ENCODE measurements at regions not wholly inside any gene's neighbourhood (a gene's known extent, or its start where the extent isn't known, plus 50 kb on each side); places are given as distances from the start of the nearest gene placed in this dataset.

- Histone ChIP-seq H3K27ac (no peak overlapping the region), H3K27me3 (peaks cover 20% of the 10 kb centered on the region), H3K9me3 (ENCODE audit: low read depth) (no peaks in the 10 kb centered on the region), H3K36me3 (no peaks in the 10 kb centered on the region), H3K4me3 (no peak overlapping the region), H3K4me1 (ENCODE audit: low read depth) (no peaks in the 10 kb centered on the region)
- DNase-seq (ENCODE audit: low read depth in 1 of 2, low spot score in 1 of 2), result no peak
- TF ChIP-seq, protein P1, sequence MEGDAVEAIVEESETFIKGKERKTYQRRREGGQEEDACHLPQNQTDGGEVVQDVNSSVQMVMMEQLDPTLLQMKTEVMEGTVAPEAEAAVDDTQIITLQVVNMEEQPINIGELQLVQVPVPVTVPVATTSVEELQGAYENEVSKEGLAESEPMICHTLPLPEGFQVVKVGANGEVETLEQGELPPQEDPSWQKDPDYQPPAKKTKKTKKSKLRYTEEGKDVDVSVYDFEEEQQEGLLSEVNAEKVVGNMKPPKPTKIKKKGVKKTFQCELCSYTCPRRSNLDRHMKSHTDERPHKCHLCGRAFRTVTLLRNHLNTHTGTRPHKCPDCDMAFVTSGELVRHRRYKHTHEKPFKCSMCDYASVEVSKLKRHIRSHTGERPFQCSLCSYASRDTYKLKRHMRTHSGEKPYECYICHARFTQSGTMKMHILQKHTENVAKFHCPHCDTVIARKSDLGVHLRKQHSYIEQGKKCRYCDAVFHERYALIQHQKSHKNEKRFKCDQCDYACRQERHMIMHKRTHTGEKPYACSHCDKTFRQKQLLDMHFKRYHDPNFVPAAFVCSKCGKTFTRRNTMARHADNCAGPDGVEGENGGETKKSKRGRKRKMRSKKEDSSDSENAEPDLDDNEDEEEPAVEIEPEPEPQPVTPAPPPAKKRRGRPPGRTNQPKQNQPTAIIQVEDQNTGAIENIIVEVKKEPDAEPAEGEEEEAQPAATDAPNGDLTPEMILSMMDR (IDR thresholded peaks at IDR 0.05; ENCODE audit: low read depth, low read length), result no peak
Measured at GRCh38 chr20:20836836-20837235, 124.4 kb upstream of the RALGAPA2 start.

- Histone ChIP-seq H3K36me3 (no peaks in the 10 kb centered on the region), H3K27me3 (peaks cover 20% of the 10 kb centered on the region), H3K27ac (no peak overlapping the region), H3K4me3 (no peak overlapping the region), H3K4me1 (ENCODE audit: low read depth) (no peaks in the 10 kb centered on the region), H3K9me3 (ENCODE audit: low read depth) (no peaks in the 10 kb centered on the region)
- DNase-seq (ENCODE audit: low read depth in 1 of 2, low spot score in 1 of 2), result no peak
- TF ChIP-seq, protein P1 (IDR thresholded peaks at IDR 0.05; ENCODE audit: low read depth, low read length), result no peak
Measured at GRCh38 chr20:20835897-20836296, 123.5 kb upstream of the RALGAPA2 start.

DNA sequence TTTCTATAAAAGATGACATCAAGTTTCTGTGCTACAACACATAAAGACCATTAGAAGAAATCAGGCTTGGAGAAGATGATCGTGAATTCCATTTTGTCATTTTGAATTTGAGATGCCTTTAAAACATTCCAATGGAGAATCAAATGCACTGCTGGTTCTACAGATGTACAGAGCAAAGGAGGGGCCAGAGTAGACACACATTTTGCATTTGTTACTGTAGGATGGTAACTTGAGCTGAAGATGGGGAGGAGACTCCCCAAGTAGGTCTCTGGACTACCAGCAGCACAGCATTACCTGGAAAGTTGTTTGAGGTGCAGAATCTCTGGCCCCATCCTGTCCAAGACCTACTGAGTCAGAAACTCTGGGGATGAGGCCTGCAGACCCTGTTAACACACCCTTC lies 121.6 kb upstream of the RALGAPA2 start:
- Histone ChIP-seq H3K4me3 (no peak overlapping the region), H3K9me3 (ENCODE audit: low read depth) (no peaks in the 10 kb centered on the region), H3K36me3 (no peaks in the 10 kb centered on the region), H3K27ac (no peak overlapping the region), H3K27me3 (peaks cover 20% of the 10 kb centered on the region), H3K4me1 (ENCODE audit: low read depth) (no peaks in the 10 kb centered on the region)
- TF ChIP-seq, protein P1 (IDR thresholded peaks at IDR 0.05; ENCODE audit: low read depth, low read length), result no peak
- no peak for DNase-seq (ENCODE audit: low read depth in 1 of 2, low spot score in 1 of 2)

- peaks cover 20% of the 10 kb centered on the region for H3K27me3 ChIP-seq
- no peak overlapping the region for H3K27ac ChIP-seq
- H3K4me3 ChIP-seq, result no peak overlapping the region
Measured at GRCh38 chr20:20832715-20833114, 120.3 kb upstream of the RALGAPA2 start.

DNA sequence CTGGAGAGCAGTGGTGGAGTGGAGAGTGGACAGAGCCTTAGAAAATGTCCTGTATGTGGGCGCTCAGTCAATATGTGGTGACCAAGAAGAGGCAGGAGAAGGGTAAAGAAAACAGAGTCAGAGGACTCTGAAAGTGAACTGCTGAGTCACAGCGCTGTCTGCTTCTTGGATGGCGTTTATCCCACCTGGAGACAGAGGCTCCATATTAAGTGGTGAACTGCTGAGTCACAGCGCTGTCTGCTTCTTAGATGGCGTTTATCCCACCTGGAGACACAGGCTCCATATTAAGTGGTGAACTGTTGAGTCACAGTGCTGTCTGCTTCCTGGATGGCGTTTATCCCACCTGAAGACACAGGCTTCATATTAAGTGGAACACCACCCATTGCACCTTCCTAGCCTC lies 119.3 kb upstream of the RALGAPA2 start:
- H3K27ac ChIP-seq, result no peak overlapping the region
- no peak overlapping the region for H3K4me3 ChIP-seq
- TF ChIP-seq, protein P1 (IDR thresholded peaks at IDR 0.05; ENCODE audit: low read depth, low read length), result no peak
- no peaks in the 10 kb centered on the region for H3K36me3 ChIP-seq
- H3K4me1 ChIP-seq (ENCODE audit: low read depth), result no peaks in the 10 kb centered on the region
- no peak for DNase-seq (ENCODE audit: low read depth in 1 of 2, low spot score in 1 of 2)
- H3K27me3 ChIP-seq, result peaks cover 19% of the 10 kb centered on the region
- no peaks in the 10 kb centered on the region for H3K9me3 ChIP-seq (ENCODE audit: low read depth)

More at GRCh38 chr20:20832715-20833114, 120.3 kb upstream of the RALGAPA2 start:
- DNase-seq (ENCODE audit: low read depth in 1 of 2, low spot score in 1 of 2), result no peak
- no peaks in the 10 kb centered on the region for H3K9me3 ChIP-seq (ENCODE audit: low read depth)
- H3K4me1 ChIP-seq (ENCODE audit: low read depth), result no peaks in the 10 kb centered on the region
- TF ChIP-seq, protein P1 (IDR thresholded peaks at IDR 0.05; ENCODE audit: low read depth, low read length), result no peak
- no peaks in the 10 kb centered on the region for H3K36me3 ChIP-seq

- H3K4me3 ChIP-seq, result no peak overlapping the region
- H3K36me3 ChIP-seq, result no peaks in the 10 kb centered on the region
- TF ChIP-seq, protein P1 (IDR thresholded peaks at IDR 0.05; ENCODE audit: low read depth, low read length), result no peak
- H3K27ac ChIP-seq, result no peak overlapping the region
- no peak for DNase-seq (ENCODE audit: low read depth in 1 of 2, low spot score in 1 of 2)
- no peaks in the 10 kb centered on the region for H3K4me1 ChIP-seq (ENCODE audit: low read depth)
- H3K9me3 ChIP-seq (ENCODE audit: low read depth), result no peaks in the 10 kb centered on the region
- H3K27me3 ChIP-seq, result peaks cover 6% of the 10 kb centered on the region
Measured at GRCh38 chr20:20829681-20830080, 117.2 kb upstream of the RALGAPA2 start.
